ENCODE measurements at regions not wholly inside any gene's neighbourhood (a gene's known extent, or its start where the extent isn't known, plus 50 kb on each side); places are given as distances from the start of the nearest gene placed in this dataset.

- no peak for TF ChIP-seq CTCF (IDR thresholded peaks at IDR 0.05)
- DNase-seq (ENCODE audit: low spot score) (no peak), ATAC-seq (ENCODE audit: low FRiP score) (no peak)
Observed at GRCh38 chr3:197424266-197424665, 125.9 kb upstream of the DLG1 start.

- no peak for DNase-seq (ENCODE audit: low spot score)
Observed at GRCh38 chr3:197423376-197423775, 125.0 kb upstream of the DLG1 start.

GRCh38 chr3:197422506-197422905 lies 124.1 kb upstream of the DLG1 start:
- no peak for ATAC-seq (ENCODE audit: low FRiP score)
- no peak for DNase-seq (ENCODE audit: low spot score)
- TF ChIP-seq CTCF (IDR thresholded peaks at IDR 0.05) = no peak

More at GRCh38 chr3:197423376-197423775, 125.0 kb upstream of the DLG1 start:
- no peak for TF ChIP-seq CTCF (IDR thresholded peaks at IDR 0.05)
- no peak for ATAC-seq (ENCODE audit: low FRiP score)

- no peak for TF ChIP-seq CTCF (IDR thresholded peaks at IDR 0.05)
- no peak for ATAC-seq (ENCODE audit: low FRiP score)
- no peak for DNase-seq (ENCODE audit: low spot score)
Observed at GRCh38 chr3:197421021-197421420, 122.6 kb upstream of the DLG1 start.

GRCh38 chr3:197420566-197420965 lies 122.2 kb upstream of the DLG1 start:
- ATAC-seq (ENCODE audit: low FRiP score) = no peak
- TF ChIP-seq CTCF (IDR thresholded peaks at IDR 0.05) = no peak
- no peak for DNase-seq (ENCODE audit: low spot score)

- no peak for DNase-seq (ENCODE audit: low spot score)
- ATAC-seq (ENCODE audit: low FRiP score) = no peak
- no peak for TF ChIP-seq CTCF (IDR thresholded peaks at IDR 0.05)
Observed at GRCh38 chr3:197420115-197420514, 121.7 kb upstream of the DLG1 start.

GRCh38 chr3:197419696-197420095 lies 121.3 kb upstream of the DLG1 start:
- ATAC-seq (ENCODE audit: low FRiP score) (no peak), DNase-seq (ENCODE audit: low spot score) (no peak)
- no peak for TF ChIP-seq CTCF (IDR thresholded peaks at IDR 0.05)
